ENCODE measurements at regions not wholly inside any gene's neighbourhood (a gene's known extent, or its start where the extent isn't known, plus 50 kb on each side); places are given as distances from the start of the nearest gene placed in this dataset.
"Not testable (repeated sequence)": the region's sequence is repeated elsewhere in the genome, so short reads cannot be mapped to it uniquely, and the experiment has no call there.

GRCh38 chr2:228527197-228527881 lies 345.9 kb upstream of the SPHKAP start:
- intact Hi-C loops (cut with micrococcal nuclease), result no loop called here

GRCh38 chr2:228526687-228527086 lies 345.2 kb upstream of the SPHKAP start:
- intact Hi-C loops (cut with micrococcal nuclease), result no loop called here

DNA sequence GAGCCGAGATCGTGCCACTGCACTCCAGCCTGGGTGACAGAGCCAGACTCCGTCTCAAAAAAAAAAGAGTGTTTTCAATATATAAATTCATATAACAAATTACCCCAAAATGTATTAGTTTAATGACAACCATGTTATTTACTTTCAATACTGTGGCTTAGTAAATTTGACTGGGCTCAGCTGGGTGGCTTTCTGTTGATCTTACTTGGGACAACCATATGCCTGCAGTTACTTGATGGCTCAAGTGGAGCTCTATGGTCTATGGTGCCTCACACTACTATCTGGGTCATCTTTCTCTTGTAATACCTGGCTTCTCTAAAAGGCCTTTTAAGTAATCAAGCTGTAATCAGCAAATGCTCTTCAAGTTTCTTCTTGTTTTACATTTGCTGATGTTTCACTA lies 341.5 kb upstream of the SPHKAP start:
- intact Hi-C loops (cut with micrococcal nuclease), result no loop called here

DNA sequence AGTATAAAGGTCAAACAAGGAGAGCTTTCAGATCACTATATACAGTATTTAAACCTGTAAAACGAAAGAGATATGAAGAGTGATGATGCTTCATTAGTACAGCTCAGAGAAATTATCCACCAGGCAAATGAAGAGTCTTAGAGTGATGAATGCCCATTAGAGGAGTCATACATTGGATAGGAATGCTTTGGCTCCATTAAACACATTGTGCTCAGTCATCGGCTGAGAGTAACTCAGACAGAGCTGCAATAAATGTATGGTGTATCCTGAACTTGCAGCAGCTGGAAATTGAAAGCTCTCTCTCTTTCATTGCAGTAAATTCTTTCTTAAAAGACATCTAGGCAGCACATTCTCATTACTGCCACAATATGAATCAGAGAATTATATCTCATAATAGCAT lies 340.8 kb upstream of the SPHKAP start:
- intact Hi-C loops (cut with micrococcal nuclease), result no loop called here

DNA sequence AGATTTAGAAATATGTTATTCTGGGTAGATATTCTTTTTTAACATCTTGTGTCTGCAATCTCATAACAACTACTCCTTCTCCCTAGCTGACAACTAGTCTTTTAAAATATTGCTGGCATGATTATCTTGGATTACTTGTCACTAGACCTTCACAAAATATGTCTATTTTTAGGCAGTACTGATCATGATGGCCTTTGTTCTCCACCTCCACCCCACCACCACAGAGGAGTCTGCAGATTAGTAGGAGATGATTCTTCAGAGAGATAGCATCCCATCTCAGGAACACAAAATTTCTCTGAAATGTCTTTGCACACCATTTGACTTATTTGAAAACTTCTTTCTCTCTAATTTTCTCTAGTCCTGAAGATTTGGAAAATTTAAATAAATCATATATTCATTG lies 338.1 kb upstream of the SPHKAP start:
- intact Hi-C loops (cut with micrococcal nuclease), result no loop called here

GRCh38 chr2:228516019-228516418 lies 334.5 kb upstream of the SPHKAP start:
- intact Hi-C loops (cut with micrococcal nuclease), result no loop called here

GRCh38 chr2:228513480-228513879 lies 332.0 kb upstream of the SPHKAP start:
- intact Hi-C loops (cut with micrococcal nuclease), result not testable (repeated sequence)

DNA sequence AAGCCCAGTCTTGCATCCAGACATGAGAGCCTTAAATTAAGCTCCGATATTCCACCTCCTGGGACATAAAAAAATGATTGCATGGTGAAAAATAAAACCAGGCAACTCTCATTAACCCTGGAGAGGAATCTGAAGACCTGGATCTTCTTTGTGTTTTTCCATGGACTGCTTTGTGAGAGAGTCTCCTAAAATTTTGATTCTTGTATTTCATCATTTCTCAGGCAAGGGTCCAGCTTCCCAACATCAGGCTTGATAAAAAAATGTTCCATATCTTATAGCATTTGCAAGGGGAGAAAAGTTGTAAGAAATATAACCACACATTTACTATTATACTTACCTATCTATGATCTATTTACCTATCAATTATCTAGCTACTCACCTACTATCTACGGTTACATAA lies 327.5 kb upstream of the SPHKAP start:
- intact Hi-C loops (cut with micrococcal nuclease), result no loop called here

- intact Hi-C loops (cut with micrococcal nuclease), result no loop called here
Measured at GRCh38 chr2:228507870-228508269, 326.4 kb upstream of the SPHKAP start.

DNA sequence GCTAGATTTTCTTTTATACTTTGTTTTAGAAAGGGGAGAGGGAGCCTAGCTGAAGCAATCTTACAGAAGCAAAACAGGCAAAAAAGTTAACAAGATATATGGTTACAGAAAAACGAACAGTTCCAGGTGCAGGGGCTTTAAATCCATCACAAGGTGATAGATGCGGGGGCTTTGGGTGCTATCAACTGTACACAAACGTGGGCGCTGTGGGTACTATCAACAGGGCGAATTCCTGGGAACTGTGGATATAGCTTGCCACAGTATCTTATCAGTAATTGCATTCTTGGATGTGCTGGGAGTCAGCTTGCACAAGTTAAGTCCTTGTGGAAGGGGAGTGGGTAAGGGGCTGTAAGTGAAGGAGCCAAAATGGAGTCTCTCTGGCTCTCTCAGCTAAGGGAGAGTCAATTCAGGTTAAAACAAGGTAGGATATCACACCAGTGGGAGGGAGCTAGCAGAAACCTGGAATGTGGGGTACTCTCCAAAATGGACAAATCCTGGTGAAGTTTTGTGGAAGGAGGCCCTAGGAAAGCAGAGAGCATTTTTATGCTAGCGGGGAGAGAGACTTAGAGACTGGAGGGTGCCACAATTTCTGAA lies 325.8 kb upstream of the SPHKAP start:
- intact Hi-C loops (cut with micrococcal nuclease), result no loop called here

DNA sequence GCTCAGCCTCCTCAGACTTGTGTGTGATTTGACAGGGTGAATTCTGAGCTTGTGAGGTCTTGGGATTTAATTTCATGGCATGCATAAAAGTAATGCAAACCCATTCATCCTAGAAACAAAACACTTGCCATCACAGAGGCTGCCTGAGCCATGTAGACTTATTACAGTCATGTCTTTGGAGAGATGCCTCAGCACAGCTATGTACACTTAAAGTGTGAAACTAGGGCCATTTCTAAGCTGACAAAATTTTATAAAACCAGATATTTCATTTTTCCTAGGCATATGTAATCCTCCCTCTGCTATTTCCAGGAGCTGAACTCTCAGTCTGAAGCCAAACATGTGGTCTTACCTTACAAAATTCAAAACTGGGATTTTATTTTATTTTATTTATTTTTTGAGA lies 322.2 kb upstream of the SPHKAP start:
- intact Hi-C loops (cut with micrococcal nuclease), result no loop called here

GRCh38 chr2:228493852-228494251 lies 312.4 kb upstream of the SPHKAP start:
- intact Hi-C loops (cut with micrococcal nuclease), result no loop called here

GRCh38 chr2:228479014-228479413 lies 297.5 kb upstream of the SPHKAP start:
- intact Hi-C loops (cut with micrococcal nuclease), result no loop called here

DNA sequence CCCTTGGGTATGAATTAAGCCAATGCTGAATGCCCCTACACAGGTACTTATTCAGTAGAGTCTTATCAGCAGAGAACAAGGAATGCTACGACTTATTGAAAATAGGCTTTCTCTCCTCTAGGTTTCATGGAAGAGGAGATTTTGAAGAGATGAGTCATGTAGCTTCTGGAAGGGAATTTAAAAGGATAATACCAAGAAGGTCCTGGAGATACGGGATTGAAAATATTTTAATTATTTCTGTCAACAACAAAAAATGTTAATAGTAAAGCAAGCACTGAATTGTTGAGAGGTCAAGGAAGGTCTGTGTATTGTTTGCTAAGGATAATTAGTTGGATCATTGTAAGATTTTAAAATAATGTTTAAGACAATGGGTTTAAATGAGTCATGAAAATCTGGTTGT lies 293.0 kb upstream of the SPHKAP start:
- intact Hi-C loops (cut with micrococcal nuclease), result no loop called here

DNA sequence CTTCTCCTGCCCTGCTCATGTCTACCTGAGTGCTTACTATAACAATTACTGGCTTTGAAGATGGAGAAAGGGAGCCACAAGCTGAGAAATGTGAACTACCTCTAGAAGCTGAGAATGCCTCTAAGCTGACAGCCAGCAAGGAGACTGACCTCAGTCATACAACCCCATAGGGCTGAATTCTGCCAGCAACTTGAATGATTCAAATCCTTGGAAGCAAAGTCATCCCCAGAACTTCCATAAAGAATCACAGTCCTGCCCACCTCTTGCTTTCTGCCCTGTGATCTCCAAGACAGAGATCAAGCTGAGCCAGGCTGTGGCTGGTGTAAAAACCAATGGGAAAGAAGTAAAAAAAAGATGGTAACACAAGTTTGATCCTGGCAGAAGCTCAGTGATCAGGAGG lies 288.2 kb upstream of the SPHKAP start:
- intact Hi-C loops (cut with micrococcal nuclease), result no loop called here

DNA sequence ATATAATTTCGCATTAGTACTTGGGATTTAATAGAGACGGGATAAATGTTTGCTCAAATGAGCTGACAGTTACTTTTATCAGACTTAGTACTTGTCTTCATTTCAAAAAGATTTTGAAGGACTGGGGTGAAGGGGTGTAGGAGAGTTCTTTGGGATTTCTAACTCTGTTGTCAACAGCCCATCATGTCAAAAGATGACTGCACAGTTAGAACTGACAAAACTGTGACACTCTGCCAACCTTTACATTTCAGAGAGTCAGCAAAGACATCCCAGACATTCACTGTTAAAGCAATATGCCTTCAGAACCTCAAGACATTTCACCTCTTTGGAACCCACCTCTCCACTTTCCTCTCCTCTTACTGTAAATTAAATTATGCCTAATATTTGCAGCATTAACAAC lies 285.4 kb upstream of the SPHKAP start:
- intact Hi-C loops (cut with micrococcal nuclease), result no loop called here

- intact Hi-C loops (cut with micrococcal nuclease), result no loop called here
Measured at GRCh38 chr2:228465408-228465807, 283.9 kb upstream of the SPHKAP start.

DNA sequence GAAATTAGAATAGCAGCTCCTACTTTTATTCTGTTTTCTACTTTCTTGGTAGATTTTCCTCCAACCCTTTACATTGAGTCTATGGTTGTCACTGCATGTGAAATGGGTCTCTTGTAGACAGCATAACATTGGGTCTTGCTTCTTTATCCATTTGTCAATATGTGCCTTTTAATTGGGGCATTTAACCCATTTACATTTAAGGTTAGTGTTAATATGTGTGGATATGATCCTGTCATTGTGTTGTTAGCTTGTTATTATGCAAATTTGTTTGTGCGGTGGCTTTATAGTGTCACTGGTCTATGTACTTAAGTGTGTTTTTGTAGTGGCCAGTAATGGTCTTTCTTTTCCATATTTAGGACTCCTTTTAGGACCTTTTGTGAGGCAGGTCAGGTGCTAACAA lies 276.9 kb upstream of the SPHKAP start:
- intact Hi-C loops (cut with micrococcal nuclease), result no loop called here

DNA sequence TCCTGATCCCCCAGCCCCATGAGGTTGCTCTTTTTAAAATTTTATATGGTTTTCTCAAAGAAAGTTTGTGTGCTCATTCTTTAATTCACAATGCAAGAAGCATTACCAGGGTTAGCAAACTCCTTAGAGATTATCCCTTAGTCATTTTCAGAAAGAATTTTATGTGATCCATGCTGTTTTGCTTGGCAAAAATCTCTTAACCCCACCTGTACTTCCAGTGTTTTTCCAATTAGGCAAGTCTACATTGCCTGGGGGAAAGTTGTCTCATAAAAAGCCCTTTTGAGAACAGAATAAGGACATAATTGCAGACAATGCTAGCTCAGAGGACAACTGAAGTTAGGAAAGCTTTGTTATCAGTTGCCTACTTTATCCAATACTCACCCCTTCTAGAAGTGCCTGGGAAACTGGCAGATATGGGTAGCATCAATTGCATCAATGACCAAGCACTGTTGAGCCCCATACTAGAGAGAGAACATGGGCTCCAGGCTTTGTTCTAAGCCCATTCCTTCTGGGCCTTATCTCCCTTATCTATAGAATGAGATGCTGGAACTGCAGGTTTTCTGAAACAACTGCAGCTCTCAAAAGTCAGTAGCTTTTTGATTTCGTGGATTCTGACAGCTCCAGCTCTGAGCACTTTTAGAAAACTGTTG lies 265.9 kb upstream of the SPHKAP start:
- intact Hi-C loops (cut with micrococcal nuclease), result no loop called here

GRCh38 chr2:228446734-228447133 lies 265.2 kb upstream of the SPHKAP start:
- intact Hi-C loops (cut with micrococcal nuclease), result no loop called here

- intact Hi-C loops (cut with micrococcal nuclease), result no loop called here
Measured at GRCh38 chr2:228444161-228444560, 262.7 kb upstream of the SPHKAP start.

DNA sequence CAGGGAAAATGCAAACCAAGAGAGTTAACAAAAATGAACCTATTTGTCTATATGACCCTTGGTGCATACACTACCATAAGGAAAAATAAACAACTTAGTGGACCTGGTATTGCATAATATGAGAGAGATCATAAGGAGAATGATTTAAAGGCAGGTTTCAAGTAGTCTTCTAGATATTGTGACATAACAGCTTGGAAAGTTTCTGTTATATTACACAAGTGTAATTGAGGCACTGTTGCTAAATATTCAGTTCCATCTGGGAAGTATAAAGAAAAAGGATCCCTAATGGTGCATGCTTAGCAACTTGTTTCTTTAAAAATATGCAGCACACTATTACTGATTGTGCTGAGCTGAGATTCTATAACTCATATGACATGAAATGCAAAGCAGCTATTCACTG lies 252.2 kb upstream of the SPHKAP start:
- intact Hi-C loops (cut with micrococcal nuclease), result no loop called here

DNA sequence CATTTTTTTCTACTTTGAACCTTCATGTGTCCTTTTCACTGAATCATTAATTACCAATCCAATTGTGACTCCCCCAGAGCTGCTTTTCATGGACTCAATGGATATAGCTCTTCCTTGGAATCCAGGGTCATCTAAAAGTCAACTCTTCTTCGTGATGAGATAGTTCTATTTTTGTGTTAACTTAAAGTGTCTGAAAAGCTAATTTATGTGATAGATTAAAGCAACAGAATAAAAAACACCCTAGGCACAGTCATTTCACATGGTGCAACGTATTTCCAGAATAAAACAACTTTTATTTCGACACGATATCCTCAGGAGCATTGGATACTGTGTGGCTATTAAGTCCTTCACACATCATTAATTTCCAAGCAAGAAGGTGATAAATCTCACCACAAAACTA lies 250.6 kb upstream of the SPHKAP start:
- intact Hi-C loops (cut with micrococcal nuclease), result no loop called here

Data from T-helper 1 cell treated with Interleukin-12 subunit alpha and Interleukin-12 subunit beta and Interleukin-4 antibody, amounts not matched to agents 30 ng/mL and 1 ng/mL, for 36 hours (primary cell).